GM18870 (cell line): ENCODE measurements at regions not wholly inside any gene's neighbourhood (a gene's known extent, or its start where the extent isn't known, plus 50 kb on each side); places are given as distances from the start of the nearest gene placed in this dataset.
"Not testable (repeated sequence)": the region's sequence is repeated elsewhere in the genome, so short reads cannot be mapped to it uniquely, and the experiment has no call there.

Experiments
- ATAC-seq: cut with Tn5 transposase; IDR thresholded peaks from one replicate; pipeline ENCODE4 v1.9.1; 2021; ENCODE audit warnings: moderate library complexity; ENCODE audit not compliant: unreplicated experiment

- no peak for ATAC-seq
Measured at GRCh38 chr18:29779096-29779495, 1263.4 kb downstream of the DSC3 start.

GRCh38 chr18:29753379-29753778 lies 1289.2 kb downstream of the DSC3 start:
- ATAC-seq: no peak

GRCh38 chr18:29749704-29750103 lies 1292.8 kb downstream of the DSC3 start:
- no peak for ATAC-seq

- no peak for ATAC-seq
Measured at GRCh38 chr18:29741461-29741860, 1301.1 kb downstream of the DSC3 start.

DNA sequence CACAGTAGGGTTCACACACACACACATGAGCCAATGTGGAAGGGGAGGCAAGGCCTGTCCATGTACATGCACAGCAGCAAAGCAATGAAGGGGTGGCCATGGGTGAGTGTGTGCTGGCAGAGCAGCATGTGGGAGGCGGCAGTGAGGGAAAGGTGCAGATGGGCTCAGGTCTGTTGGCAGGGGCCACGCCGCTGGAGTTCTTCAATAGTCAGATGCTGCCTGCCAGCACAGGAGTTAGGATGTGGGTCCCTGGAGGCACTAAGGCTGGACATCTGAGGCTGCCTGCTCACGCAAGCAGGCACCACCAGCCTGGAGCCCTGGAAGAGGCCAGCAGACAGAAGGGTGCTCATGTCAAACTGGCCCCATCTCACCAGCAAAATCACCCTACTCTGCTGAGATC lies 1304.9 kb downstream of the DSC3 start:
- ATAC-seq: no peak

DNA sequence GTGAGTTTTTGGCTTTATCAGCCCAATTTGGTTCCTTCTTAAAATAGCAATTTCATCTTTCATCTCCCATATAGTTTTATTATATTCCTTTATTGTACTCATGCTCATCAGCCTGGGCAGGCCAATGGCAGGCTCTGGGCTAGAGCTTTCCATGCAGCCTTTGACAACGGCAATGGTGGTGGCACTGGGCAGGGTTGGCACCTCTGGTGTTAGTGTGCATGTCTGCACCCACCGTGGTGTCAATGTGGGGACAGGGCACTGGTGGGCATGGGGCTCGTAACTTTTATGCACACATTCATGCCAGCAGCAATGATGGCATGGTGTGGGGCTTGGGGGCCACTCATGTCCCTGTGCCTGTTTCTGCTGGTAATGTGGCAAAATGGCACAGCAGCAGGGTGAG lies 1305.4 kb downstream of the DSC3 start:
- no peak for ATAC-seq

DNA sequence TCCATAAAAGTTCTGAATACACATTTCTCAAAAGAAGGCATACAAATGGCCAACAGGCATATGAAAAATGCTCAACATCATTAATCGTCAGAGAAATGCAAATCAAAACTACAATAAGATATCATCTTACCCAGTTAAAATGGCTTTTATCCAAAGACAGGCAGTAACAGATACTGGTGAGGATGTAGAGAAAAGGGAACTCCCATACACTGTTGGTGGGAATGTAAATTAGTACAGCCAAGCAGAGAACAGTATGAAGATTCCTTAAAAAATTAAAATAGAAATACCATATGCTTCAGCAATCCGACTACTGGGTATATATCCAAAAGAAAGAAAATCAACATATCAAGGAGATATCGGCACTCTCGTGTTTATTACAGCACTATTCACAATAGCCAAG lies 1312.5 kb downstream of the DSC3 start:
- no peak for ATAC-seq

DNA sequence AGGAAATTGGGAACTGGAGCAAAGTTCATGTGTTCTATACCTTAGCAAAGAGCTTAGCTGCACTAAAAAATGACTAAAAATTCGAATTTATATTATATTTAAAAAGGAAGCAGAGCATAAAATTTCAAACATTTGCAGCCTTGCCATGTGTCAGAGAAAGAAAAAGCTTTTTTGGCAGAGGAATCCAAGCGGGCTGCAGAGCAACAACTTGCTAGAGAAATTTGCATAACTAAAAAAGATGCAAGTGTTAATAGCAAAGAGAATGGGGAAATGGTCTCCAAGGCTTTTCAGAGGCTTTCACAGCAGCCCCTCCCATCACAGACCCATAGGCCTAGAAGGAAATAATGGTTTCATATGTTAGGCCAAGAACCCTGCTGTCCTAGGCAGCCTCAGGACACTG lies 1315.9 kb downstream of the DSC3 start:
- no peak for ATAC-seq

DNA sequence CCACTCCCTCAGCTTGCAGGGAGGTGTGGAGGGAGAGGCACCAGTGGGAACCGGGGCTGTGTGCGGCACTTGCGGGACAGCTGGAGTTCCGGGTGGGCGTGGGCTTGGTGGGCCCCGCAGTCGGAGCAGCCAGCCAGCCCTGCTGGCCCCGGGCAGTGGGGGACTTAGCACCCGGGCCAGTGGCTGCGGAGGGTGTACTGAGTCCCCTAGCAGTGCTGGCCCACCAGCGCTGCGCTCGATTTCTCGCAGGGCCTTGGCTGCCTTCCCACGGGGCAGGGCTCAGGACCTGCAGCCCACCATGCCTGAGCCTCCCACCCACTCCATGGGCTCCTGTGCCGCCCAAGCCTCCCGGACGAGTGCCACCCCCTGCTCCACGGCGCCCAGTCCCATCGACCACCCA lies 1319.1 kb downstream of the DSC3 start:
- not testable (repeated sequence) for ATAC-seq

DNA sequence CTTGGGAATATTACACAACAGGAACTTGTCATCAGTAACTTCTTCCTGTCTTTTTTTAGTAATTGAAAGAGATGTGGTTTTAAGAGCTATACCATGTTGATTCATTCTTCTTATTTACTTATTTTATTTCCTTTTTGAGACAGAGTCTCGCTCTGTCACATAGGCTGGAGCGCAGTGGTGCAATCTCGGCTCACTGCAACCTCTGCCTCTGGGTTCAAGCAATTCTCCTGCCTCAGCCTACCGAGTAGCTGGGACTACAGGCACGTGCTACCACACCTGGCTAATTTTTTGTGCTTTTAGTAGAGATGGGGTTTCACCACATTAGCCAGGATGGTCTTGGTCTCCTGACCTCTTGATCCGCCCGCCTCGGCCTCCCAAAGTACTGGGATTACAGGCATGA lies 1326.6 kb downstream of the DSC3 start:
- not testable (repeated sequence) for ATAC-seq

DNA sequence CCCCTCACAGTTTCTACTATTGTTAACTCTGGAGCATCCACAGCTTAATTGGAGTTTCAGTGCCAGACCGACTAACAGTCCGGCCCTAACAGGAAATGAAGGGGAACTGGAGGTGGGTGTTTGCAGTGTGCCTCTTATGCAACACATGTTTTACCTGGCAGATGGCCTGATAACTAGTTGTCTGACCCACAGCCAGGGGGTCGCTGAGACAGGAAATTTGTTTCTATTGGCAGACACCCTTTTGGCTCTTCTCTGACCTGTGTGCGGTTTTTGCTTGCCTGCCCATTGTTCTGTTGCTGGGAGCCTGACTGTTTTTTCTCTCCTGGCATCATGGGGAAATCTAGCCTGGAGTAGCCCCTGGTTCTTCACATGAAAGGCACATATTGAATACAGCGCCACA lies 1329.8 kb downstream of the DSC3 start:
- ATAC-seq: no peak

- ATAC-seq: no peak
Measured at GRCh38 chr18:29711932-29712331, 1330.6 kb downstream of the DSC3 start.

DNA sequence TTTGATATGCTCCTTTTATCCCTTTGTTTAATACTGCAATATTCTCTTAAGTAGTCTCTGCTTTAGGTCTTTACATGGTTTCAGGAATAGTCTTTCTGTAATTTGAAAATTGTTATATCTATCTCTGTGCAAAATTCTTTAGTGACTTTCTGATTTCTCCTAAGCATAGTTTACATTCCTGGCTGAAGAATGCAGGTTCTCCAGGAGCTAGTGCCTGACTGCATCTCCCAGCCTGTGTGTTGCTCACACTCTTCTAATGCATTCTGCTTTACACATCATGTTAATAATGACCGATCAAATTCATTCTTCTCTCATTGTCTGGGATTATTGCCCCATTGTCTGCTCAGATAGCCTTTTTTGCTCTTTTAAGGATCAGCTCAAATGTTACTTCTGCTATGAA lies 1349.2 kb downstream of the DSC3 start:
- no peak for ATAC-seq

- no peak for ATAC-seq
Measured at GRCh38 chr18:29681578-29681977, 1361.0 kb downstream of the DSC3 start.

- ATAC-seq: no peak
Measured at GRCh38 chr18:29664278-29665036, 1378.1 kb downstream of the DSC3 start.

DNA sequence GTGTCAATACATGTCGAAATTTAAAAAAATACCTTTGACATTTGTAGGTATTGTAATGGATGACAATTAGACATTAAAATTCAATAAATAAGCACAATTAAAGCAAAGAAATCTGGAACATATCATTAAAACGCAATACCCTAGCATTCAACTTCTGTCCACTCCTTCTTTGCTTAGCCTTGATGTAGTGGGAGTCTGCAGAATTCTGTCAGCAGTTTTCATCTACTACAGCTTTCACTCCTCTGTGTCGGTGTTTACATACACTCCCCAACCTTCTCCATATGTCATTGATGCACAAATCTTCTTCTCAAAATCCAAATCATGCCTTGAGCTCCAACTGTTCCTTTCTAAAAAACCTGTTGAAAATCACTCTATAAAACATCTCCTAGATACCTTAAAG lies 1380.6 kb downstream of the DSC3 start:
- ATAC-seq: no peak

GRCh38 chr18:29660777-29661176 lies 1381.8 kb downstream of the DSC3 start:
- ATAC-seq: no peak

DNA sequence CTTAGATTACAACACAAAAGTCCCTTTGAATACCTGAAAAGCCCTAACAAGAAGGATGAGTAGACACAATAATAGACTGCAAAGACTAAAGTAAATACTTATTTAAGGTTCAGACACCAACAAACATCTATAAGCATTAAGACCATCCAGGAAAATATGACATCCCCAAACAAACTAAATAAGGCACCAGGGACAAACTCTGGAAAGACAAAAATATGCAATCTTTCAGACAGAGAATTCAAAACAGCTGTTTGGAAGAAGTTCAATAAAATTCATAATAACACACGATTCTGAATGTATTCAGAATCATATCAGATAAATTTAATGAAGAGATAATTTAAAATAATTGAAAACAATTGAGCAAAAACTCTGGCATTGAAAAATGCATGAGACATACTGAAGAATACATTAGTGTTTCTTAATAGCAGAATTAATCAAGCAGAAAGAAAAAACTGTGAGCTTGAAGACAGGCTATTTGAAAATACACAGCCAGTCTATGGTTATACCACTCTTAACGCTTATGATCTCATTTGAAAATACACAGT lies 1388.8 kb downstream of the DSC3 start:
- no peak for ATAC-seq

DNA sequence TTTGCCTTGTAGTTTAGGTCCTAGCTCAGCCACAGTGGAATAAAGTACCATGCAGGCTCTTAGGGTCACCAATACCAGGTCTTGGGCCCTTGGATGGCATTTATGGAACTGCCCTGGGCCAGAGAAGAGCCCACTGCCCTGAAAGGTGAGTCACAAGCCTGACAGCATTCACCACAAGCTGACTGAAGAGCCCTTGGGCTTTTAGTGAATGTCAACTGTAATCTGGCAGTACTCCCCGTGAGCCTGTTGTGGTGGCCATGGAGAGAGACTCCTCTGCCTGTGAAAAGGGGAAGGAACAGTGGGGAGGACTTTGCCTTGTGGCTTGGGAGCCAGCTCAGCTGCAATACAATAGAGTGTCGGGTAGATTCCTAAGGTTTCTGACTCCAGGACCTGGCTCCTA lies 1389.7 kb downstream of the DSC3 start:
- ATAC-seq: no peak

- no peak for ATAC-seq
Measured at GRCh38 chr18:29651122-29651680, 1391.3 kb downstream of the DSC3 start.

DNA sequence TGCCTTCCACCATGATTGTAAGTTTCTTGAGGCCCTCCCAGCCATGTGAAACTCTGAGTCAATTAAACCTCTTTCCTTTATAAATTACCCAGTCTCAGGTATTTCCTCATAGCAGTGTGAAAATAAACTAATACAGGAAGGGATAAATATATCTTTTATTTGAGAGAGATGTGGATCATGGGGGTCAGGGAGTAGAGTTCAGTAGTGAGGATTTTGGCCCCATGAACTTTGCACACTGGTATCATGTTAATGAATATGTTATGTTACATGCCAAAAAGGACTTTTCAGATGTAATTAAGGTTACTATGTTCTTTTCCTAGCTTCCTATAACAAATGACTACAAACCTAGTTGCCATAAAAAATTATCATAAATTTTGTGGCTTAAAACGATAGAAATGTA lies 1393.7 kb downstream of the DSC3 start:
- no peak for ATAC-seq

GRCh38 chr18:29647700-29648099 lies 1394.8 kb downstream of the DSC3 start:
- ATAC-seq: no peak

DNA sequence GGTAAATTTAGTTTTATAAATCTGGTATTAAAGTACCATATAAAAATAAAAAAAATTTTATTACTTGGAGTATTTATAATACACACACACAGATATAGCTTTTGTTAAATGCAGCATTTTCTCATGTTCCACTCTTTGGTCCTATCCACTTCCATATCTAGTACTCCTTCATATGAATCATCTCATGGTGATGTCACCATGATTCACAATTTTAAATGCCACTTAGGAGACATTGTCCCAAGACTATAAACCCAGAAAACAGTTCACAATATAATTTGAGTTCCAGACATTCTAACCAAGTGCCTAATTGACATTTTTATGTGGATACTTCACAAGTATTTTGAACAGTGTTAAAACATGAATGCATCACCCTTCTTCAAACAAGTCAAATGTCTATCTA lies 1398.3 kb downstream of the DSC3 start:
- no peak for ATAC-seq
